ENCODE measurements at regions not wholly inside any gene's neighbourhood (a gene's known extent, or its start where the extent isn't known, plus 50 kb on each side); places are given as distances from the start of the nearest gene placed in this dataset.

GRCh38 chr6:68013780-68014515 is 621.1 kb upstream of the ADGRB3 start:
- Mint-ChIP-seq H3K4me1 (no peaks in the 10 kb centered on the region), H3K4me3 (no peak overlapping the region), H3K36me3 (ENCODE audit: low read depth) (no peaks in the 10 kb centered on the region), H3K9me3 (no peaks in the 10 kb centered on the region), H3K27me3 (ENCODE audit: low read depth) (no peaks in the 10 kb centered on the region), H3K27ac (no peak overlapping the region)
- TF ChIP-seq CTCF (IDR thresholded peaks at IDR 0.05; ENCODE audit: unreplicated experiment in 3 of 3) = no peak

- TF ChIP-seq CTCF (IDR thresholded peaks at IDR 0.05; ENCODE audit: unreplicated experiment in 3 of 3) = no peak
- no peaks in the 10 kb centered on the region for H3K4me1 Mint-ChIP-seq
- no peak overlapping the region for H3K4me3 Mint-ChIP-seq
- H3K36me3 Mint-ChIP-seq (ENCODE audit: low read depth) = no peaks in the 10 kb centered on the region
- H3K27me3 Mint-ChIP-seq (ENCODE audit: low read depth) = no peaks in the 10 kb centered on the region
- H3K9me3 Mint-ChIP-seq = no peaks in the 10 kb centered on the region
- no peak overlapping the region for H3K27ac Mint-ChIP-seq
Measured at GRCh38 chr6:68012822-68013221, 622.3 kb upstream of the ADGRB3 start.

GRCh38 chr6:68010936-68011335 is 624.1 kb upstream of the ADGRB3 start:
- Mint-ChIP-seq H3K9me3 (no peaks in the 10 kb centered on the region), H3K27me3 (ENCODE audit: low read depth) (no peaks in the 10 kb centered on the region), H3K4me3 (no peak overlapping the region), H3K27ac (no peak overlapping the region), H3K36me3 (ENCODE audit: low read depth) (no peaks in the 10 kb centered on the region), H3K4me1 (no peaks in the 10 kb centered on the region)
- TF ChIP-seq CTCF (IDR thresholded peaks at IDR 0.05; ENCODE audit: unreplicated experiment in 3 of 3) = no peak

GRCh38 chr6:68008445-68008844 is 626.6 kb upstream of the ADGRB3 start:
- H3K27me3 Mint-ChIP-seq (ENCODE audit: low read depth) = no peaks in the 10 kb centered on the region
- no peak overlapping the region for H3K27ac Mint-ChIP-seq
- TF ChIP-seq CTCF (IDR thresholded peaks at IDR 0.05; ENCODE audit: unreplicated experiment in 3 of 3) = no peak
- H3K4me3 Mint-ChIP-seq = no peak overlapping the region
- no peaks in the 10 kb centered on the region for H3K36me3 Mint-ChIP-seq (ENCODE audit: low read depth)
- no peaks in the 10 kb centered on the region for H3K9me3 Mint-ChIP-seq
- H3K4me1 Mint-ChIP-seq = no peaks in the 10 kb centered on the region

GRCh38 chr6:68007717-68008116 is 627.4 kb upstream of the ADGRB3 start:
- no peak overlapping the region for H3K4me3 Mint-ChIP-seq

More at GRCh38 chr6:68007717-68008116, 627.4 kb upstream of the ADGRB3 start:
- H3K36me3 Mint-ChIP-seq (ENCODE audit: low read depth) = no peaks in the 10 kb centered on the region
- no peaks in the 10 kb centered on the region for H3K27me3 Mint-ChIP-seq (ENCODE audit: low read depth)
- no peak overlapping the region for H3K27ac Mint-ChIP-seq
- TF ChIP-seq CTCF (IDR thresholded peaks at IDR 0.05; ENCODE audit: unreplicated experiment in 3 of 3) = no peak
- no peaks in the 10 kb centered on the region for H3K4me1 Mint-ChIP-seq
- H3K9me3 Mint-ChIP-seq = no peaks in the 10 kb centered on the region

Measured in nephron (organoid).